ENCODE measurements at regions not wholly inside any gene's neighbourhood (a gene's known extent, or its start where the extent isn't known, plus 50 kb on each side); places are given as distances from the start of the nearest gene placed in this dataset.

DNA sequence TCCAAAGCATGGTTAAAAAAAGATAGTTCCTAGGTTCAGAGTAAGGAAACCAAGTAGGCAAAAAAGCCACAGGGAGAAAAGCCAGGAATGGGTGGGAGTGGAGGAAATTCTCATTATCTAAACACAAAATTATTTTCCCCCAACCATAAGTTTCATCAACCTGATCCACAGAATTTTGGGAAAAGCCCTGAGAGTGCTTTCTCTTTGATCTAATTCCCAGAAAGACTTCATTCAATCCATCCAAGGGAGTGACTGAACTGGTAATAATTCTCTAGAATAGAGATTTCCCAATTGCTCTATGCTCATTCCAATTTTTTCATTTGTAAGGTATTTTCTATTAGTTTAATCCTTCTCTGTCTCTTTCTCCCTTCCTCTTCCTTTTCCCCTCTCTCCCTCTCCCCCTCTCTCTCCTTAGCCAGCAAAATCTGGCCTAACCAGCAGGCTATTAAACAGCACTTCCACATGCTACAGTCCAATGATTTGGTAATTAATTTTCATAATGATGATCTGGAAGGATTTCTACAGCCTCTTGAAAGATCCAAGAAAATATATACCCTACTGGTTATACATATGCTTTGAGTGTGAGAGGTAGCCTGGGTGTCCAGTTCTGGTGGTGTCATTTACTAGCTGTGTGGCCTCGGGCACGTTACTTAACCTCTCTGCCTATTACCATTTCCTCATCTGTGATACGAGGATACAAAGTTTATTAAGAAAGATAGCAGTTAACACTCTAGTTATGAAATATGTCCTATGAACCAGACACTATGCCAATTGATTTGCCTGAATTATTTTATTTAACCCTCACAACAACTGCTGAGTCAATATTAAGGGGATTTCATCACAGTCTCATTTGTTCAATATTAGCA lies 251.5 kb upstream of the RASGEF1B start:
- no peak for TF ChIP-seq ZNF384 (IDR thresholded peaks at IDR 0.05)
- no peak for TF ChIP-seq SUZ12 (IDR thresholded peaks at IDR 0.05)
- TF ChIP-seq HDGF (IDR thresholded peaks at IDR 0.05; ENCODE audit: borderline replicate concordance) = no peak
- no peak for TF ChIP-seq FOXA1 (IDR thresholded peaks at IDR 0.05)
- TF ChIP-seq NFRKB (IDR thresholded peaks at IDR 0.05) = no peak

Data from HEK293T (cell line).